Neural crest cell (in vitro differentiated cells): ENCODE measurements at regions not wholly inside any gene's neighbourhood (a gene's known extent, or its start where the extent isn't known, plus 50 kb on each side); places are given as distances from the start of the nearest gene placed in this dataset.

ENCODE experiments used
- DNase-seq: peaks from one replicate; pipeline ENCODE4 v3.0.0; 2021; ENCODE audit warnings: low read depth, mixed read lengths, low spot score
- H3K27ac Mint-ChIP-seq: one replicate; pipeline ENCODE4 v1.8.0; 2021; ENCODE audit warnings: mild to moderate bottlenecking, mixed read lengths; ENCODE audit not compliant: unreplicated experiment
- H3K27me3 Mint-ChIP-seq: 2 replicates; pipeline ENCODE4 v1.8.0; 2021; ENCODE audit warnings: low read depth, mild to moderate bottlenecking, mixed read lengths
- H3K36me3 Mint-ChIP-seq: 2 replicates; pipeline ENCODE4 v1.8.0; 2021; ENCODE audit warnings: low read depth, mild to moderate bottlenecking, mixed read lengths
- H3K4me1 Mint-ChIP-seq: 2 replicates; pipeline ENCODE4 v1.8.0; 2021; ENCODE audit warnings: mixed read lengths
- H3K4me3 Mint-ChIP-seq: one replicate; pipeline ENCODE4 v1.8.0; 2021; ENCODE audit warnings: mild to moderate bottlenecking, mixed read lengths
- H3K9me3 Mint-ChIP-seq: 2 replicates; pipeline ENCODE4 v1.8.0; 2021; ENCODE audit warnings: mixed read lengths
- TF ChIP-seq, protein P1 (sequence below): fragments of 200-600 bp; sonication (generic); conservative IDR thresholded peaks from 2 replicates; pipeline ENCODE4 v1.5.0; 2021; ENCODE audit warnings: antibody characterized with exemption, mild to moderate bottlenecking

DNA sequence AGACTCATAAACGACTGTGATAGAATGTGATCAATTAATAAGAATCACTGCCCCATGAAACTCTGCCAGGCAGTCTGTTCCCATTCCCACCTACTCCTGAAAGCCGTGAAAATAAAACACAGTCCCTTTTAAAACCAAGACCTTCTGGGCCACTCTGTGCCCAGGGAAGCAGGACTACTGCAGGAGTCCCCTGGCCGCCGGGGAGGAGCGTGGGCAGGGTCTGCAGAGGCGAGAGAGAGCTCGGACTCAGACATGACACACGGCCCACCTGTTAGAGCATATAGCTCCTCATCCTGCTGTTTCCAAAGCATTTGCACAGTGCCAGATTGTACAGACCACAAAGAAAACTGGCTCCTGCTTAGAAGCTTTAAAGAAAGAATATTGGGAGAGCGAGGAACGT is 400.5 kb downstream of the SHANK2 start:
- Mint-ChIP-seq H3K36me3 (no peaks in the 10 kb centered on the region), H3K27me3 (peaks cover 18% of the 10 kb centered on the region), H3K9me3 (peaks cover 7% of the 10 kb centered on the region), H3K4me1 (peaks cover 7% of the 10 kb centered on the region), H3K4me3 (no peak overlapping the region), H3K27ac (no peak overlapping the region)
- TF ChIP-seq, protein P1, sequence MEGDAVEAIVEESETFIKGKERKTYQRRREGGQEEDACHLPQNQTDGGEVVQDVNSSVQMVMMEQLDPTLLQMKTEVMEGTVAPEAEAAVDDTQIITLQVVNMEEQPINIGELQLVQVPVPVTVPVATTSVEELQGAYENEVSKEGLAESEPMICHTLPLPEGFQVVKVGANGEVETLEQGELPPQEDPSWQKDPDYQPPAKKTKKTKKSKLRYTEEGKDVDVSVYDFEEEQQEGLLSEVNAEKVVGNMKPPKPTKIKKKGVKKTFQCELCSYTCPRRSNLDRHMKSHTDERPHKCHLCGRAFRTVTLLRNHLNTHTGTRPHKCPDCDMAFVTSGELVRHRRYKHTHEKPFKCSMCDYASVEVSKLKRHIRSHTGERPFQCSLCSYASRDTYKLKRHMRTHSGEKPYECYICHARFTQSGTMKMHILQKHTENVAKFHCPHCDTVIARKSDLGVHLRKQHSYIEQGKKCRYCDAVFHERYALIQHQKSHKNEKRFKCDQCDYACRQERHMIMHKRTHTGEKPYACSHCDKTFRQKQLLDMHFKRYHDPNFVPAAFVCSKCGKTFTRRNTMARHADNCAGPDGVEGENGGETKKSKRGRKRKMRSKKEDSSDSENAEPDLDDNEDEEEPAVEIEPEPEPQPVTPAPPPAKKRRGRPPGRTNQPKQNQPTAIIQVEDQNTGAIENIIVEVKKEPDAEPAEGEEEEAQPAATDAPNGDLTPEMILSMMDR = no peak
- DNase-seq = no peak

DNA sequence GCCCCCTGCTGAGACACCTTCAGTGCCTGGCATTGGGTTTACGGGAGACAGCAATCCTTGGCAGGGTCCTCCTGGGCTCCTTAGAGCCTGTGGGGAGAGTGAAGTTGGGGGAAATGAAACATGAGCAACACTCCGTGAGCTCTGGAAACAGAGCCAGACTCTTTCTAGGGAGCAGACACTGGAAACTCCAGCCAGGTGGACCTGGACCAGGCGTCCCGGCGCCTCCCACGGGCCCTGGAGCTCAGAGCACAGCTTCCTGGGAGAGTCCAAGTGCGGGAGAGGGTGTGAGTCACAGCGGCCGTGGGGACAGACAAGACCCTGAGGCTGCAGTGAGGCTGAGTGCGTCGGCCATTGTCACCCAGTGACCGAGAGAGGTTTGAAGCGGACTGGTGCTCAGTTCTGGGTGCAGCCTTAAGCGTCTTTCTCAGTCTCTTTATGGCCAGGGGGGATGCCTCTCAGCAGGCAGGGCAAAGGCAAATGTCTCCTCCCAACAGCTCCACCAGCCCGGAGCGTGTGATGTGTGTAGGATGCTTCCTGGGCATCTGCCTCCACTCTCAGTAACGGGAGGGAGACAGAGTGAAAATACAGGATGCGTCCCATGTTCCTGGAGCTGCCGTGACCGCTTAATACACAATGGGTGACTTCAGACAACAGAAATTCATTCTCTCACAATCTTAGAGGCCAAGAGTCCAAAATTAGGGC is 399.2 kb downstream of the SHANK2 start:
- peaks cover 7% of the 10 kb centered on the region for H3K9me3 Mint-ChIP-seq
- H3K27me3 Mint-ChIP-seq = peaks cover 18% of the 10 kb centered on the region
- H3K36me3 Mint-ChIP-seq = no peaks in the 10 kb centered on the region
- TF ChIP-seq, protein P1 = no peak
- DNase-seq = no peak
- peak overlapping the region; percentile 27 for H3K27ac Mint-ChIP-seq
- H3K4me3 Mint-ChIP-seq = no peak overlapping the region
- H3K4me1 Mint-ChIP-seq = peaks cover 7% of the 10 kb centered on the region

DNA sequence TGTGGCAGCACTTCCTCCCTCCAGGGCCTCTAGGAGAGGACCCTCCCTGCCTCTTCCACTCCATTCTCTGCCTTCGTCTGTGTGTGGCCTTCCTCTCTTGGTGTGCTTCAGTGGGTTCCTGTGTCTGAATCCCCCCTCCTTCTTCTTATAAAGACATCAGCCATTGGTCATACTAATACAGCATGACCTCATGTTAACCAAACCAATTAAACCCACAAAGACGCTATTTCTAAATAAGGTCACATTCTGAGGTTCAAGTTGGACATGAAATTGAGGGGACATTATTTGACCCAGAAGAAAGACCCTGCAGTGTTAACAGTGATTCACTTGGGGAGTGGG is 398.6 kb downstream of the SHANK2 start:
- H3K27ac Mint-ChIP-seq = no peak overlapping the region
- no peak overlapping the region for H3K4me3 Mint-ChIP-seq
- peaks cover 7% of the 10 kb centered on the region for H3K4me1 Mint-ChIP-seq
- H3K9me3 Mint-ChIP-seq = peaks cover 7% of the 10 kb centered on the region
- DNase-seq = no peak
- TF ChIP-seq, protein P1 = no peak
- H3K27me3 Mint-ChIP-seq = peaks cover 18% of the 10 kb centered on the region
- no peaks in the 10 kb centered on the region for H3K36me3 Mint-ChIP-seq

DNA sequence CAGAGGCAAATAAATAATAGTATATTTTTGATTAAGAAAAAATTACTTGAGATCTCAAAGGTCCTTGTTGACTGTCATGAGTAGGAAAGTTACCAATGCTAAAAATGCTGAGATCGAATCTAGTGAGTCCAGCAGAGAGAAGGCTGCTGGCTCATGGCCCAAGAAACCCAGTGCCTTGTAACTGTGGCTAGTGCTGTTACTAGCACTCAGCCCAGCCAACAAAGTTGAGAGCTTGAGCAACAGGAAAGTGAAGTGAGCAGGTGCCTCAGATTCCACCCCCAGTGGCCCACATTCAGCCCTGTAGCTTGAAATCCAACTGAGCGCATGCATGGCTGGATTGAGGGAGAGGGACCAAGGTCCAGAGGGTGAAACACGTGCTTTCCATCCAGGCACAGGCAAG is 398.2 kb downstream of the SHANK2 start:
- no peak for DNase-seq
- no peak overlapping the region for H3K4me3 Mint-ChIP-seq
- peaks cover 7% of the 10 kb centered on the region for H3K4me1 Mint-ChIP-seq
- no peaks in the 10 kb centered on the region for H3K36me3 Mint-ChIP-seq
- TF ChIP-seq, protein P1 = no peak
- peaks cover 10% of the 10 kb centered on the region for H3K9me3 Mint-ChIP-seq
- H3K27ac Mint-ChIP-seq = no peak overlapping the region
- H3K27me3 Mint-ChIP-seq = peaks cover 21% of the 10 kb centered on the region

DNA sequence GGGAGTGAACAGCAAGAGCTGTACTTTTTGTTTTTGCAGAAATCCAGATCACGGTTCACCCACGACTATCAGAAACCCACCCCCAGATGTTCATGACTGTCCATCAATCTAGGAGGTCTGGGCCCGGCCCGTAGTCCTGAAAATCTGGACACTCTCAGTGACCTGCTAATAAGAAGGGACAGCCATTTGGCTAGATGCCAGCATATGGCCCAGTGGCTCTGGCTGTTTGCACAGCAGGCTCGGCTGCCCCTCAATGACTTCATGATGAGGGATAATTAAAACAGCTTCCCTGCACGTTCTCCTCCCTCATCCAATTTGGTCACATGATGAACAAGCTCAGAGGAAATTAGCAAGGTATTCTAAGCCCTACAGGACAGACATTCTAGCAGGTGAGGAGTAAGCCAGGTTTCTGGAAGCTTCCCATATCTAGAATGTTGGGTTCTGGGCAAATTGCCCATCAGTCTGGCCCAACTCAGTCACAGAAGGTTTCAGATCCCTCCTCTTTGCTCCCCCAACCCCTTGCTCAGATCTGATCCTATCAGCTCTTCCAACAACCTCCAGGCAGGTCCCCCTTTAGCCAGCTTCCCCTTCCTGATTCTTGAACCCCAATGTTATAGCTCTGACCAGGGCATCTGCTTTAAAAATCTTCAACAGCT is 397.3 kb downstream of the SHANK2 start:
- H3K36me3 Mint-ChIP-seq = no peaks in the 10 kb centered on the region
- no peak for DNase-seq
- peaks cover 21% of the 10 kb centered on the region for H3K27me3 Mint-ChIP-seq
- H3K27ac Mint-ChIP-seq = no peak overlapping the region
- H3K9me3 Mint-ChIP-seq = peaks cover 12% of the 10 kb centered on the region
- TF ChIP-seq, protein P1 = no peak
- H3K4me3 Mint-ChIP-seq = no peak overlapping the region
- peaks cover 7% of the 10 kb centered on the region for H3K4me1 Mint-ChIP-seq
